Activated CD4-positive, alpha-beta T cell treated with anti-CD3 and anti-CD28 coated beads, Interleukin-2, amount 50 U/mL, for 24 hours (primary cell): ENCODE measurements at regions not wholly inside any gene's neighbourhood (a gene's known extent, or its start where the extent isn't known, plus 50 kb on each side); places are given as distances from the start of the nearest gene placed in this dataset.
"Not testable (repeated sequence)": the region's sequence is repeated elsewhere in the genome, so short reads cannot be mapped to it uniquely, and the experiment has no call there.

Experiments used
- DNase-seq, 2 donors: peaks; one replicate each; pipeline ENCODE4 v3.0.0-alpha.2; 2020; ENCODE audit warnings: low read depth in 1 of 2, low spot score in 1 of 2

DNA sequence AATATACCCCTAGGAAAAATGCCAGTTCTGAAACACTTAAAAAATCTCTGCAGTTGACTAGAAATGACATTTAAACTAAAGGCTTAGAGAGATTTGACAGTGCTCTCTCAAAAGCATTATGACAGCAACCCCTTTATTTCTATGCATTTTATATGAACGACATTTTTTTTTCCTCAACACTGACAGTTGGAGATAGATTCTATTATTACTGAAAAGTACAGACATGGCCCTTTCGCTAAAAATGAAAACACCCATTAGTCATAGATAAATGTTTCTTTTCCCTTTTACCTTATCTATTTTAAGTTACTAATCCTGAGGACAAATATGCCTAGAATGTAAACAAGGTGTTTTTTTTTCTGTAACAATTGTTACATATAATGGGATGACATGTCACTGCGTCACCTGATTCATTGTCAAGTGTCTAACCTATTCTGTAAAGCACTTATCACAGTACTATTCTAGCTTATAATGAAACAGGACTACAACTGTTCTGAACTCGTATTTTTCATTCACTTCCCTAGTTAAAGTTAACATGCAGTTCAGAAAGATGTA, 1169.6 kb upstream of the CRIM1 start:
- no peak for DNase-seq

- no peak for DNase-seq
Observed at GRCh38 chr2:35184471-35184870, 1171.1 kb upstream of the CRIM1 start.

GRCh38 chr2:35176726-35177125, 1178.9 kb upstream of the CRIM1 start:
- not testable (repeated sequence) for DNase-seq

DNA sequence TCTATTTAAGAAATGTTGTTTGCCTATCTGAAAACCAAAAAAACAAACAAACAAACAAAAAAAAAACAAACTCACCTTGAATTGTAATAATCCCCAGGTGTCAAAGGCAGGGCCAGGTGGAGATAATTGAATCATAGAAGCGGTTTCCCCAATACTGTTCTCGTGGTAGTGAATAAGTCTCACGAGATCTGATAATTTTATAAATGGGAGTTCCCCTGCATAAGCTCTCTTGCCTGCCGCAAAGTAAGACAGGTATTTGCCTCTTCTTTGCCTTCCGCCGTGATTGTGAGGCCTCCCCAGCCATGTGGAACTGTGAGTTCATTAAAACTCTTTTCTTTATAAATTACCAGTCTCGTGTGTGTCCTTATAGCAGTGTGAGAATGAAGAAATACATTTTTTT, 1180.7 kb upstream of the CRIM1 start:
- no peak for DNase-seq

- no peak for DNase-seq
Observed at GRCh38 chr2:35172687-35173086, 1182.9 kb upstream of the CRIM1 start.

DNA sequence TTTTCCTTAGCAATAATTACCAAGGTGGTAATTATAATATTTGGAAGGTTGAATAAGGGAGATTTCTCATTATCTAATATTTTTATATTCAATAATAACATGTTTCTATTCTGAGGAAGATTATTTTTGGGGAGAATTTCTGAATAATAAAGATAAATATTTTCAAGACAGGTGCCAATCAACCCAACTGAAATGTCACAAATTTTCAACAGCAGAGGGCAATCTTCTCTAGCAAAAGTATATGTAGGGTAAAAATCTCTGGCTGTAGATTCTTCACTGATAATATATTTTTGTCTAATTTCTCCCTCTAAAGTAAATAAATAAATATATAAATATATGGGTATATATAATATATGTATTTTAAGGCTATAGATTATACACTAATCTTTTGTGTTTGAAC, 1187.2 kb upstream of the CRIM1 start:
- DNase-seq: no peak

DNA sequence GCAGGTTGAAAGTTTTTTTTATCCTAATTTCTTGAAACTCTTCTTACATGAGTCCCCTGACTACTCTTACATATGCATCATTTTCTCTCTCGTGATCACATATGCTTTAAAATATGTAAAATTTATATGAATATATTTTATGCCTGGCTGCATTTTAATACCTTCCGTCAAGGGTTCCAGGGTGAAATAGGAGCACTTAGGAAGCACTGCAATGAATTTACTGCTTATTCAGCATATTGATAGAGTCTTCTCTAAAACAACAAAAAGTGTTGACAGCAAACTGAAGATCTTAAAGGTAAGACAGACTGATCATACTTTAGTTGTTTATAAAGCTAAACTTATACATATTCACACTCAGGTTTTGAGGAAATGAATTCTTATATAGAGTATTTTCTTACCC, 1191.6 kb upstream of the CRIM1 start:
- DNase-seq: no peak

- no peak for DNase-seq
Observed at GRCh38 chr2:35160871-35161270, 1194.7 kb upstream of the CRIM1 start.

GRCh38 chr2:35125871-35126270, 1229.7 kb upstream of the CRIM1 start:
- no peak for DNase-seq

GRCh38 chr2:35125278-35125677, 1230.3 kb upstream of the CRIM1 start:
- no peak for DNase-seq

- DNase-seq: no peak
Observed at GRCh38 chr2:35116151-35116550, 1239.4 kb upstream of the CRIM1 start.

DNA sequence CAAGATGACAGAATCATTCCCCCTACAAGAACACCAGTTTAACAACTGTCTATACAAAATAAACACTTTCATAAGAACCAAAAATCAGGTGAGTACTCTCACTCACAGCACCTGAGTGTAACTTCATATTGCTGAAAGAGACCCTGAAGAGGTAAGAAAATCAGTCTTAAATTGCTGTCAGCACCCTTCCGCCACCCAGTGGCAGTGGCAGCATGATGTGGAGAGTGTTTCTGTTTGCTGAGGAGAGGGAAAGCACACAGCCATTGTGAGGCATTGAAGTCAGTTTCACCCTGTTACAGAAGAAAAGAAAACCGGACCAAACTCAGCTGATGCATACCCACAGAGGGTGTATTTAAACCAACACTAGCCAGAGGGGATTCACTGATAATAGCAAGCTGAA, 1240.8 kb upstream of the CRIM1 start:
- no peak for DNase-seq

GRCh38 chr2:35112367-35112766, 1243.2 kb upstream of the CRIM1 start:
- DNase-seq: not testable (repeated sequence)

- DNase-seq: no peak
Observed at GRCh38 chr2:35104309-35104708, 1251.3 kb upstream of the CRIM1 start.

GRCh38 chr2:35099342-35099741, 1256.2 kb upstream of the CRIM1 start:
- no peak for DNase-seq

- DNase-seq: no peak
Observed at GRCh38 chr2:35082072-35082471, 1273.5 kb upstream of the CRIM1 start.

GRCh38 chr2:35081622-35082015, 1274.0 kb upstream of the CRIM1 start:
- DNase-seq: no peak

DNA sequence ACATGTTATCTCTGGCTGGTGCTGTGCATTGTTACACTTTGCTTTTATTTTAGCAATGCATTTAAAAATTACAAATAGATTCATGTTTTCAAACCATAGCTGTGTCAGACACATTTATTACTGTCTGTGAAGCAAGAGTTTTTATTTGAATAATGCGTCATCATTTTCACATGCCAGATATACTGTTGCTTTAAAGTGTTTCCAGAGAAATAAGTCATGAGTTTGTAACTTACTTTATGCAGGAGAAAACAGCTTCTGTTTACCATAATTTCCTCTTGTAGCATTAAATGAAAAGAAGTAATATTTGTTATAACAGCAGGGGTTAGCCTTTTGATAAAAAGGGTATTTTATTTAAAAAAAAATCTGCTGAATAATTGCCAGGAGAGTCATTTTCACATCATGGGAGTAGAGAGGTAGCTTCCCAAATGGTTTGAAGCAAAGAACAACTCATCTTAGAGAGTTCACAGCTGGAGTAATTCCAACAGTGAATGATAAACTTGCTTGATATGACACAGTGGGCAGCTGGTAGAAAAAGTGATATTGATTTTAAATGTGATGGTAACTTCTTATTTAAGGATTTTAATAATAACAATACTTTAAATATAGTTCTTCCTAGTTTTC, 1274.5 kb upstream of the CRIM1 start:
- DNase-seq: no peak

DNA sequence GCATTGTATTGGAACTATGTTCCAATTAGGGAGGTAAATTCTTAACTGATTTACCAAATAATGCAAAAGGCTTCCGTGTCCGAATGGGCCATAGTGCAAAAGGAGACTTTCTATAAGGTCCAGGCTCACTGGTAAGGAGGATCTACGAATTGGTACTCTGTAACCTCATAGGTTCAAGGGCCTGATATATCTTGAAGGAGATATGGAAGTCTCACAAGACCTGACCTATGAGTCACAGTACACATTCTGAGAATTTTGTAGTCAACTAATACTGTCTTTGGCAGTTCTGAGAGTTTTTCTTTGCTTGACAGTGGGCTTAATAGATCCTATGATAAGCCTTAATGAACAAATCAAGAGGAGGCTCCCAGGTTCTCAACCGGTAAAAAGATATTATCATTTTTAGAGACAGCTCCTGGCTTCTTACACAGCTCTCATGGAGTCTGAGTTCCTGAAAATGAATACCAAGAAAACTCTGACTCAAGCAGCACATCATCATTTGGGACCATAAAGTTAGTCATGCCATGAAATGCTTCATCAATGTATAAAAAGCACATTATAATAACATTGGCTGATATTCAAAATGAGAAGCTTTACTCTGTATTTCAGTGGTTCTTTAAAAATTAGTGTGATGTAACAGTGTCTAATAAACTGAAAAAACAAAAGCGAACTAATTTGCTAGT, 1275.2 kb upstream of the CRIM1 start:
- no peak for DNase-seq

DNA sequence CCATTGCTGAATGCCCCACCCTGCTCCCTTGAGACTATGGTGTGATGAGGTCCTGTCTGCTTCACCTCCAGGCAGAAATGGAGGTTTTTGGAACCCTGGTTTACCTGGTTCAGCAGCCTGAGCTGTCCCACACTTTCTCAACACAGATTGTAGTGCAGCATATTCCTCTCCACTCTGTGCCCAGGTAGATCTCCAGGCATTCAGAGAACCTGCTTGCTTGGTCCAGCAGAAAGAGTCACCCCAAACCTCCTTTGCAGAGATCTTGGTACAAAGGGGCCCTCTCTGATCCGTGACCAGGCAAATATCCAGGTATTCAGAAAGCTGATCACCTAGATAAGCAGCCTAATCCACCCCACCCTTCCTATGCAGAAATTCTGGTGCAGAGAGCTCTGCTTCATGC, 1288.2 kb upstream of the CRIM1 start:
- DNase-seq: no peak

- no peak for DNase-seq
Observed at GRCh38 chr2:35063836-35064235, 1291.7 kb upstream of the CRIM1 start.

DNA sequence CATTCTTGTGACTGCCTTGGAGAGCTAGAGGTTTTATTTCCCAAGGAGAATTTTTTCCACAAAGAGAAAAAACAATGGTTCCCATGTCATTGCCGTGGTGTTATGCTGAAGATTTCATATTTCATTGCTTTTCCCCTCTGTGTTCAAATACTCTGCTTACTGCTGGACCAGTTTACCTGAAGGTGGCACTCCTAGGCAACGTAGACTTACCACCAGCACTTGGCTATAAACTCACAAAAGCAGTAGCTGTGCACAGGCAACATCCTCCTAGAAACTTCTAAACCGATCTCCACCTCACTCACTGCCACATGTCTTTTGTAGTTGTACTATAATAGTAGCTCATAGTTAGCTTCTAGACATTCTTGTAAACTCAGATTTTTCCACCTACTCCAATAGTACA, 1319.7 kb upstream of the CRIM1 start:
- DNase-seq: no peak

GRCh38 chr2:35033748-35034147, 1321.8 kb upstream of the CRIM1 start:
- no peak for DNase-seq
